Suprapubic skin (tissue), 4 donors: ENCODE measurements at regions not wholly inside any gene's neighbourhood (a gene's known extent, or its start where the extent isn't known, plus 50 kb on each side); places are given as distances from the start of the nearest gene placed in this dataset.

Experiments used
- EP300 ChIP-seq: sonication (generic); formaldehyde crosslinking; IDR thresholded peaks from one replicate; pipeline ENCODE4 v1.6.1; 2017; ENCODE audit warnings: antibody characterized with exemption
- POLR2A ChIP-seq, 2 donors: fragments of 450-650 bp; IDR thresholded peaks; one replicate each; pipeline ENCODE4 v1.6.1; 2017; ENCODE audit warnings: antibody characterized with exemption in 2 of 2, mild to moderate bottlenecking in 2 of 2, moderate library complexity in 2 of 2
- POLR2AphosphoS5 ChIP-seq, 3 donors: sonication (generic); formaldehyde crosslinking; IDR thresholded peaks; one replicate each; pipeline ENCODE4 v1.6.1; 2017; ENCODE audit warnings: antibody characterized with exemption in 3 of 3
- TF ChIP-seq, protein P1 (sequence below), 2 donors: fragments of 200-600 bp in 1 of 2; fragments of 450-650 bp in 1 of 2; sonication (generic) in 1 of 2; IDR thresholded peaks; one replicate each; pipeline ENCODE4 v1.5.1; 2016 to 2019; ENCODE audit warnings: antibody characterized with exemption in 2 of 2, mild to moderate bottlenecking in 1 of 2, moderate library complexity in 1 of 2

DNA sequence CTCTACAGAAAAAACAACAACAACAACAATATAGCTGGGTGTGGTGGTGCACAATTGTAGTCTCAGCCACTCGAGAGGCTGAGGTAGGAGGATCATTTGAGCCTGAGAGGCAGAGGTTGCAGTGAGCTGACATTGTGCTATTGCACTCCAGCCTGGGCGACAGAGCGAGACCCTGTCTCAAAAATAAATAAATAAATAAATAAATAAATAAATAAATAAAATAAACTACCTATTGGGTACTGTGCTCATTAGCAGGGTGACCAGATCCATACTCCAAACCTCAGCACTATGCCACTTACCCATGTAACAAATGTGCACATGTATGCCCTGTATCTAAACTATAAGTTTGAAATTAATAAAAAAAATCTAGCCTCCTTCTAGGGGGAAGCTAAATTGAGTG is 369.4 kb upstream of the AJAP1 start:
- TF ChIP-seq, protein P1, sequence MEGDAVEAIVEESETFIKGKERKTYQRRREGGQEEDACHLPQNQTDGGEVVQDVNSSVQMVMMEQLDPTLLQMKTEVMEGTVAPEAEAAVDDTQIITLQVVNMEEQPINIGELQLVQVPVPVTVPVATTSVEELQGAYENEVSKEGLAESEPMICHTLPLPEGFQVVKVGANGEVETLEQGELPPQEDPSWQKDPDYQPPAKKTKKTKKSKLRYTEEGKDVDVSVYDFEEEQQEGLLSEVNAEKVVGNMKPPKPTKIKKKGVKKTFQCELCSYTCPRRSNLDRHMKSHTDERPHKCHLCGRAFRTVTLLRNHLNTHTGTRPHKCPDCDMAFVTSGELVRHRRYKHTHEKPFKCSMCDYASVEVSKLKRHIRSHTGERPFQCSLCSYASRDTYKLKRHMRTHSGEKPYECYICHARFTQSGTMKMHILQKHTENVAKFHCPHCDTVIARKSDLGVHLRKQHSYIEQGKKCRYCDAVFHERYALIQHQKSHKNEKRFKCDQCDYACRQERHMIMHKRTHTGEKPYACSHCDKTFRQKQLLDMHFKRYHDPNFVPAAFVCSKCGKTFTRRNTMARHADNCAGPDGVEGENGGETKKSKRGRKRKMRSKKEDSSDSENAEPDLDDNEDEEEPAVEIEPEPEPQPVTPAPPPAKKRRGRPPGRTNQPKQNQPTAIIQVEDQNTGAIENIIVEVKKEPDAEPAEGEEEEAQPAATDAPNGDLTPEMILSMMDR (IDR thresholded peaks at IDR 0.05), result no peak
- TF ChIP-seq POLR2A (IDR thresholded peaks at IDR 0.05), result no peak
- TF ChIP-seq EP300, result no peak
- no peak for TF ChIP-seq POLR2AphosphoS5 (IDR thresholded peaks at IDR 0.05)
